LNCaP clone FGC (cell line): ENCODE measurements at regions not wholly inside any gene's neighbourhood (a gene's known extent, or its start where the extent isn't known, plus 50 kb on each side); places are given as distances from the start of the nearest gene placed in this dataset.
"Not testable (repeated sequence)": the region's sequence is repeated elsewhere in the genome, so short reads cannot be mapped to it uniquely, and the experiment has no call there.

Experiments used
- DNase-seq: peaks from one replicate; pipeline ENCODE4 v3.0.0-alpha.2; 2011; ENCODE audit warnings: low read depth
- H3K4me3 ChIP-seq: 2 replicates; pipeline ENCODE4 v1.5.1; 2011; ENCODE audit warnings: mild to moderate bottlenecking, low read depth, low read length, control low read depth
- CTCF ChIP-seq: IDR thresholded peaks from 2 replicates; pipeline ENCODE4 v1.5.1; 2012; ENCODE audit warnings: mild to moderate bottlenecking; ENCODE audit not compliant: control insufficient read depth, insufficient read depth; ENCODE audit errors: extremely low read depth

DNA sequence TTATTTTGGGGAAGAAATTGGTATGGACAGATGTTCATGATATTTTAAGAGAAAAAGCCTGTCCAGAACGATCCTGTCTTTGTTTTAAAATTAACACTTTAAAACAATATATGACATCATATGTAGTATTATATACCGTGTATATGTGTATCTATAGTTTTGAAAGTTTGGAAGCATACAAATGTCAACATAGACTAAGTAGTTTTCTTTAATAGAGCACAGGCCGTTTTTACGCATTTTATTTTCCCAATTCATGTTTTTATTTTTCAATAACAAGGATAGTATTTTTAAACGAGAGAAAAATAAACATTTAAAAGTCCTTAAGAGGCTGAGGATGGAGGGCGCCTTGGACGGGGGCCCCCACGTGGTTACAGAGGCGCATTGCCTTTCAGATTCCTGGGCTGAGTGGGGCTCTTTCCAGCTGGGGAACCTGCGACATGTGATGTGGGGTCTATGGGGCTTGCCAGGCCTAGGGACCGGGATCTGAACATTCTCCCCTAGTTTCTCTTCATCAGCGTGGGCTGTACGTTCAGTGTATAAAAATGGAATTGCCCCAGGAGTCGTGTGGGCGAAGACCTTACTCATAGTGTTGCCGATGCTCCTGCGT, 127.8 kb upstream of the ZNF746 start:
- no peak for DNase-seq
- TF ChIP-seq CTCF: peak; percentile 81
- peak overlapping the region; percentile 96 for H3K4me3 ChIP-seq

DNA sequence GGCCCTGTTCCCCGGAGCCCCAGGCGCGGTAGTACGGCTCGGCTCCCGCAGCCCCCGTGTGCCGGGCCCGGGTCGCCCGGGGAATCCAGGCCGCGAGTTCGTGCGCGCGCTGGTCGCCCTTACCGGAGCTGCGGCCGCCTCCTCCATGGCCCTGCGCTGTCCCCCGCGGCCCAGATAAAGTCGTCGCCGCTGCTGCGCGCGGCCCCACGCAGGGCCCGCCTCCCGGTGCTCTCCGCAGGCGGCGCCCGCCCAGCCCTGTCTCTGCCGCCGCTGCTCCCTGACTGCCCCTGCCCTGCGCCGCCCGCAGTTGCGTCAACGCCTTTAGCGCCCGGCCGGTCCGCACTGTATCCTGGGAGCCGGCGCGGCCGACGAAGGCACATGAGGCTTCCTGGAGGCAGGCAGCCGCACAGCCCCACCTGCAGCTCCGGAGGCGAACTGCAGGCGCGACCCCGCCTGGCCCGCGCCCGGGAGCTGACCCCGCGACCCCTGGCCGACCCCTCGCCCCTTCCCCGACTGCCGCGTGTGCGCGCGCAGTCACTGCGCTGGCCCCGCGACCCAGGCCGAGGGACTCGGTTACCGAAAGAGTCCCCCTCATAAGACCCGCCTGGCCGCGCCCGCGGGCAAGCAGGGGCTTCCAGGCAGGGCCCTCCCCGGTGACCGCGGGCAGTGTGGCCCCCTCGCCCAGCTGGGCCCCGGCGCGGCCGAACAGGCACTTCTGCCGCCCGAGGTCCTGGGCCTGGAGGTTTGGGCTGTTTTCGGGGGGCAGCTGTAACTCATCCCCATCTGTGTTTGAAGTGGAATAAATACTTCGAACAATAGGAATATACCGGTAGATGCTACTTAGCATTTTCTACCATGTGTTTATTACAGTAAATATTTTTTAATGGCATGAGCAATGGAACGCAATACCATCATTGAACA, 127.1 kb upstream of the ZNF746 start:
- TF ChIP-seq CTCF: peak; percentile 92
- peak overlapping the region; percentile 96 for H3K4me3 ChIP-seq
- peak; percentile 73 for DNase-seq

DNA sequence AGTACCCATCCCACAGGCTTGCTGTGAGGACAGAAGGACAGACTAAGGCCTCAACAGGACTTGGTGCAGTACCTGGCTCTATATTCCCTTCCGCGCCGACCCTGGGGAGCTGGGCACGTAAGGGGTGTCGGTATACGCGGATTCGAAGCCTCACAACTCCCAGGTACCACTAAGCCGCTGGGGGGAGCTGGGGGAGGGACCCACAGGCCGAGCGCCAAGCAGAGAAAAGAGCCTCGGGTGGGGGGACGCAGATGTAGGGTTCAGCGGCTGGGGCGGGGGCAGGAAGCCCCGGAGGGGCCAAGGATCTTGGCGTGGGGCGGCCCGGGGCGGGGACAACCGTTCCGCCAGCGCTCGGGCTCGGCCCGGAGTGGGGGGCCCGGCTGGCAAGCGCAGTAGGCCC, 126.4 kb upstream of the ZNF746 start:
- no peak for DNase-seq
- no peak for TF ChIP-seq CTCF
- H3K4me3 ChIP-seq: peak overlapping the region; percentile 96

GRCh38 chr7:149623262-149623997, 125.8 kb upstream of the ZNF746 start:
- peak overlapping the region; percentile 96 for H3K4me3 ChIP-seq
- not testable (repeated sequence) for DNase-seq

GRCh38 chr7:149622444-149623210, 125.0 kb upstream of the ZNF746 start:
- no peak for TF ChIP-seq CTCF
- peak overlapping the region; percentile 96 for H3K4me3 ChIP-seq
- DNase-seq: no peak

GRCh38 chr7:149621776-149622175, 124.2 kb upstream of the ZNF746 start:
- TF ChIP-seq CTCF: no peak
- H3K4me3 ChIP-seq: no peak overlapping the region
- no peak for DNase-seq
